NCI-H2171 (cell line): ENCODE measurements at regions not wholly inside any gene's neighbourhood (a gene's known extent, or its start where the extent isn't known, plus 50 kb on each side); places are given as distances from the start of the nearest gene placed in this dataset.

Experiments
- DNase-seq: peaks from one replicate; lab custom pipeline; 2025; lab: John Stamatoyannopoulos, UW

DNA sequence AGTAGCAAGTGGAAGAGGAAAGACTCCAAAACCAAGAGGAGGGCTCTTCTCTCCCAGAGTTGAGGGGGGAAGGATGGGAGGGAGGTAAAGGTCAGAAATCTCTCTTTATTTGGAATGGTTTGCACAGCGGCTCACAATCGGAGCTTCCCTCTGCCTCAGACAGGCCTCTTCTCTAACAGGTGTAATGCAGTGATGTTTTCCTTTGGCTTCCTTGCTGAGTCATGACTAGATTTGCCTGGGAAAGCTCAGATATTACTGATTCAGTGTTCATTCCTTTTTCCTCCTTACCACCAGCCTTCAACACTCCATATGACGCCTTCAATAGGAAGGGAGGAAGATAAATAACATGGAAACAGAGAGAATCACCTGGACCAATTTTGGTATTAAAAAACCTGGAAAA, 136.6 kb downstream of the RNF152 start:
- no peak for DNase-seq

DNA sequence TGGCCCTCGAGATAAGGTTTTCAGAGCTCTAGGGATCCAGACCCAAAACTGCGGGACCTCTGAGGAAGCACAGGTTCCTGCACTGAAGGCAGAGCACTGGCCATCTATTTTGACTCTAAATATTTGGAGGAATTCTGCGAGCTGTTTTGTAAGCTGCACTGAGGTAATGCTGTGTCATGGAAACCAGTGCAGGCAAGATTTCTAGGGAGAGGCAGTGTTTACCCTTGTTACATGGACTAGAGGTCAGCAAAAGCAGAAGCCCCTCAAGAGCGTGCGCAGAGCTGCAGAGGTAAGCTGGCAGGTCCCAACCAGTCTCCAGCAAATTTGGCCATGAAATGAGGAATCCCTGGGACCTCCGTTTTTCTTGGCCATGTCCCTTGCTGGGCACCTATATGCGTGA, 137.3 kb downstream of the RNF152 start:
- no peak for DNase-seq

DNA sequence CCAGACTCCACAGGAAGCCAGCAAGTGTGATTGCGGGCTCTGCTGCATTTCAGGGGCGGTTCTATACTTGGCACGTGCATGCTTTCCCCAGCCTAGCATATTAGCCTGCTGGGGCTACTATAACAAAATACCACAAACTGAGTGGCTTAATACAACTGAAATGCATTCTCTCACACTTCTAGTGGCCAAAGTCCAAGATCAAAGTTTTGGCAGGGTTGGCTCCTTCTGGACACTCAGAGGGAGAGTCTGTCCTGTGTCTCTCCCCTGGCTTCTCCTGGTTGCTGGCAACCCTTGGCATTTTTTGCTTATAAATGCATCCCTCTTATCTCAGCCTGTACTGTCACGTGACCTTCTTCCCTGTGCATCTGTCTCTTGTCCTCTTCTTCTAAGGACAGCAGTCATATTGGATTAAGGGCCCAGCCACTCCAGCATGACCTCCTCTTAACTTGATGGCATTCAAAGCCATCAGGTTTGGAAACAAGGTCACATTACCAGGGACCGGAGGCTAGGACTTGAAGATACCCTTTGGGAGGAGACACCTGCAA, 138.7 kb downstream of the RNF152 start:
- no peak for DNase-seq

DNA sequence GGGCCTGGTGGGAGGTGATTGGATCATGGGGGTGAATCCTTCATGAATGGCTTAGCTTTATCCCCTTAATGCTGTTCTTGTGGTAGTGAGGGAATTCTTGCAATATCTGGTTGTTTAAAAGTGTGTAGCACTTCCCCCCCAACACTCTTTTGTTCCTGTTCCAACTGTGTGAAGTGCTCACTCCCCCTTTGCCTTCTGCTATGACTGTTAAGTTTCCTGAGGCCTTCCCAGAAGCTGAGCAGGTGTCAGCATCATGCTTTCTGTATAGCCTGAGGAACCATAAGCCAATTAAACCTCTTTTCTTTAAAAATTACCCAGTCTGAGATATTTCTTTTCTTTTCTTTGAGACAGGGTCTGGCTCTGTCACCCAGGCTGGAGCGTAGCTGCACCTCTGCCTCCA, 139.4 kb downstream of the RNF152 start:
- DNase-seq = no peak

DNA sequence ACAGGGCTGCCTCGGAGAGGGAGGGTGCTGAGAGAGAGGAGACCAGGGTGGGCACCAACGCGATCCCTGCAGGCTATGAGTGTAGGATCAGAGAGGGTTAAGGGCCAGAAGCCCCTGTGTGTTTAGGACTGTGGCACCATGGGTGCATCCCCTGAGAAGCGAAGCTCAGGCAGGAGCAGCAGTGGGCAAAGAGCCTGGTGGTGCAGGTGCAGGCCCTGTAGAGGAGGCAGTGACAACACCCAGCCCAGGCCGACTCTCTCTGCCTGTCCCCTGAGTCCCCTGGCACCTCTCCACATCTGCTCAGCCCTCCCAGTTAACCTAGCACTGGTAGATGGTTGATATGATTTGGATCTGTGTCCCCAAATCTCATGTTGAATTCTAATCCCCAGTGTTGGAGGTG, 139.8 kb downstream of the RNF152 start:
- no peak for DNase-seq

DNA sequence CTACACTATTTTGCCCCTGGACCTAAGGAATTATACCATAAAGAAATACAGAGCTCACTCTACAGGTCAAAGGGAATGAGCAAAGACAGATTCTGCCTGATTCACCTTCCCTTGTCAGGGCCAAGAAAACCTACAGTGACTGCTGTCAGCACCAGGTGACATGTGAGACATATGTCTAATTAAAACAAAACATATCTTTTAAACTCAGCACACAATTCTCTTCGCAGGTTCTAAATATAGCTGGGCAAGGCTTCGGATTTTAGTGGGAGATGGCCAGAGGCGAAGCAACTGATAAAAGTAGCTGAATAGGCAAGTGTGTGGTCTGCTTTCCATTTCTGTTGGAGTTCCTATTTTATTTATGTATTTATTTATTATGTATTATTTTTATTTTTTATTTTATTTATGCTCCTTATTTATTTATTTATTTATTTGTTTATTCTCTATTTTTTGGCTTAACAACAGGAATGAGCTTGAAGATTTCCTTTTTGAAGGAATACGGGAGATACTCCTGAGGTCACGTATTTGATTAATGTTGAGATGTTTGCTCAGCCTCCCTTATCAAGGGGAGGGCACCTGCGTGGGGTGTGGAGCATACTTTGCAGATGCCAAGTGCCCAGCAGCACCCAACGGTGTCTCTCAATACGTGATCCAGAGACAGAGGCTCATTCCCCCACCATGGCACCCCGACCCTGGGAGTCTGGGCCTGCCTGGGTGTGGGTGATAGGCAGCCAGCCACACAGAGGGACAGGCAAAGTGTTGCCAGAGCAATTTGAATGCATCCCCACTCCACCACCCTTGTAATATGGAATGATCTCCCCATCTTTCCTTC, 141.8 kb downstream of the RNF152 start:
- DNase-seq = no peak

DNA sequence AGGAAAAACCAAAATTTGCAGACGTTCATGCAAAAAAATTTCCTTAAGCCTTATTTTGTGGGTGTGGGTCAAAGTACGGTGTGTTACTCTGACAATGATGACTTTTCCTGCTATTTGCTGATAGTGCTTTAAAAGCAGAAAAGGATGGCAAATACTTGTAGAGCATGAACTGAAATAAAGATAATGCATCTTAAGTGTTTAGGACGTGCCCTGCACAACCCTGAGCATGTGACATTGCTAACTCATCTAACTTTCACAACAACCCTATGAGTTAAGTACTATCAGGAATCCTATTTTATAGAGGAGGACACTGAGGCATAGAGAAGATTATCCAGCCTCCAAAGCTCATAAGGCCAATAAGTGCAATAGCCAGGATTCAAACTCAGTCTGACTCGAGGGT, 143.3 kb downstream of the RNF152 start:
- no peak for DNase-seq

DNA sequence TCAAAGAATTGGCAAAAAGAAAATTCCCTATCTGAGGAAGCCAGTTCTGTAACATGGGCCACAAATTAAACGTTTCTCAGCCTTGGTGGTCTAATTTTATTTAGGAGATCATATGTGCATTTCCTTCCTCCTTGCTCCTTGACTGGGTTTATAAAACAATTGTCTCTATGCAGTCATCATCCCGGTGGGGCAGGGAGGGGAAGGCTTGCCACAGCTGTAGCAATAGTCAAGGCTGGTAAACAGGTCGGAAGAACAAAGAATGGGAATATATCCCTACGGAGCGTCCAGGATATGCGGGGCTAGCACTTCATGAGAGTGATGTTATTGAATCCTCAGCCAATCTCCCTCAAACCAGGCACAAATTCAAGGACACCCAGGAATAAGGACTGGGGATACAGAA, 143.8 kb downstream of the RNF152 start:
- no peak for DNase-seq

DNA sequence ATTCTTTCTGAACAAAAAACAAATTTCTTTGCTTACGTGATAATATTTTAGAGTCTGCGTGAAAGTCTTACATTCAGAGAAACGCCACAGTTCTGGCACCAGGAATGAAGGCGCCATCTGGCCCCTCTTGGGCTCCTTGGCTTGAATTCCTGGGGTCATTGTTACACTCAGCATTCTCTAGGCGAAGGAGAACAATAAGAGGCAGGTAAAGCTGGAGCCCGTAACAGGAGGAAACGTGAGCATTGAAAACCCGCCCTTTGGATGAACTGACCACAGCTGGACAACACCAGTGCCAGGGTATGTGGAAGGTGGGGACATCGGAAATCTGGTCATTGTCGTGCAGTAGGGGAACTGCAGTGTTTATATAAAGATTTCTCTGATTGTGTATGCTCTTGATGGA, 144.8 kb downstream of the RNF152 start:
- no peak for DNase-seq

DNA sequence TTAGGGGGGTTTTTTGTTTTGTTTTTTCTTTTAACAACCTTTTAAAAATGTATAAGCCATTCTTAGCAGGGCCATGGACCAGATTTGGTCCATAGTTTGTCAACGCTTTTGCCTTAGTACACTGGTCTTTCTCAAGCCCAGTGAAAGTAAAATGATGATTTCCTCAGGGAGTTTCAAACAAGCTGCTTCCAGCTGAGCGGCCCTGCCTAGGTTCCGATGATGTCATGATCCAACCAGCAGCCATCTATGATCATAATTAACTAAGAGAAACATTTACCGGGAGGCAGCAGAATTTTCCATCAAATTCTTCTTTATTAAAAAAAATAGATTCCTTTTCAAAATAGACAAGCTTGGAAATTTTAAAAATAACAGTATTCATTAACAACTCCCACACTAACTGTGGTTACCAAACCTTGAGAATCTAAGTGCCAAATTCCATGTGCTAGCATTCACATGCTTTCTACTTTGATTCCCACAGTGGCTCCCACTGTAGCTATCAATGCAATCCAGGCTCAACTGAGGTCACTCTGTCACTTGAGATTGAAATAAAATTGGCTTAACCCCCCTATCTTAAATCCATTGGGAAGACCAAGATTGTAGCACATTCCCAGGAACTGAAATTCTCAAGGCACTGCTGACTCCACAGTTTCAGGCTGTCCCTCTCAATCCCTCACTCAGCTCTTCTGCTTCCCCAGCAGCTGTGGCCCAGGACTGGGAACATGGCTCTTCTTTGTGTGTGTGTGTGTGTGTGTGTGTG, 148.9 kb downstream of the RNF152 start:
- DNase-seq = no peak

DNA sequence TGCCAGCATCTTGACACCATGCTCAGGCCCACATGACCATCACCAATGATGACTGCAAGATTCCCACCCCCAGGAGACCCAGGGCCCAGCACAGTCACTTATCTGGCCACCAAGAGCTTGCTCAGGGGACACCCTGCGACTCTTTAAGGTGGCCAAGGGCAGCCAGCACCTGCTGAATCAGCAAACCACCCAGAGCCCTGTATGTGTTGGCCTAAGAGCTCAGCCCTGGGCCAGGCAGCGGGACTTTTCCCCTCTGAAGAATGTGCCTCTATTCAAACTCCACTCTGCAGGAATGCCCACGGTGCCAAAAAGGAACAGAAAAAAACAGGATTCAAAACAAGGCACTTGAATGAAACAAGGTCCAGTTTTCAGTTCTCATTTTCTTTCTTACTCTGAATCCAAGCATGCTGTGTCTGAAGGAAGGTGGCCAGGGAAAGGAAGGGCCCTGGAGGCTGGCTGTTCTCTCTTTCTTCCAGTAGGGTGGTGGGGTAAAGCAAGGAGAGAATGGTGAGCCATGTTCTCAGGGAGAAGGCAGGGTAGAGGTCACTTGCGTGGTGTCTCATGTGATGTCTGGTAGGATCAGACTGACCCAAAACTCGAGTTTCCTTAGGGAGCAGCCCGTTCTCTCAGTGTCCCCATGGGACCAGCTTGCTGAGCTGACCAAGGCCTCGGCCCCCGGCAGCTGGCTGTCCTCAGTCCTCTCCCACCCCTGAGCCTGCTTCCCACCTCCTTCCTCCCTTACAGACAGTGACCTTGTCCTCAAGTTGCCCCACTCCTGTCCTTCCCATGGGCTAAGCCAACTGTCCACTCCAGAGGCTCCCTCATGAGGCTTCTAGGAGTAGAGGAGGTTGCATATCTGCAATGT, 150.0 kb downstream of the RNF152 start:
- no peak for DNase-seq

DNA sequence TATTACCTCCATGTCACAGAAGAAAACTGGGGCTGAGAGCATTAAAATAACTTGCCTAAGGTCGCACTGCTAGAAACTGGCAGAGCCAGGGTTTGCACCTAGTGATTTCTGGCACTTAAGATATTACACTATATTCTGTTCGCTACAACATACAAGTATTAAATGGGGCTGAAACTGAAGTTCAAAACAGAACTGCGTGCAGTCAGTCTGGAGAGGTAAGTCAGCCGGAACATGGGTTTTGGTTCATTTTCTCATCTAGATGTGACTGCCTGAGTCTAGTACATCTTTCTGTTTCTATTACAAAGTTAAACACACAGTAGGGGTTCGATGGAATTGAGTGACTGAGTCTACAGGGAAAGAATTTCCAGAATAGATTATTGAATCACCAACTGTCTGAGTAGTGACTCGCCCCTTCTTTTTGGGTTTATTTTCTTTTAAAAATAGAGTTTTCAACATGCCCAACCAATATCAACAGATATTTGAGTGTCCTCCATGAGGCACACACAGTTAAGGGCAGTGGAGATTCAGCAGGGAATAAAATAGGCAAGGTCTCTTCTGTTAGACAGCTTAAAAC, 150.8 kb downstream of the RNF152 start:
- DNase-seq = no peak

DNA sequence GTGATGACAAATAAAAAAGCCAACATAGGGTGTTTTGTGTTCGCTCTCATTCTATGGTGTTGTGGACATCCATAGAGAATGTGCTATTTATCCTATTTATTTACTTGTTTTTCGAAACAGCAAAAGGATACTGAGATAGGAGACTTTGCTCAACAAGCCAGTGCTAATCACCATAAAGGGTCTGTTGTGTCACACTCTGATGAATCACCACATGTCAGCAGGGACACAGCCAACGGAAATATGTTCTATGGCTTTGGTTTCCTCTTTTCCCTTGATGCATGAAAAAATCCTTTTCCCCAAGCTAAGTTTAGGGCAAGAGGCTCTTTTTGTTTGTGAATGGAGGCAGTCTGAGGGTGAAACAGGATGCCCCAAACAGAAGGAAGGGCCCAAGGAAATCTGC, 154.3 kb downstream of the RNF152 start:
- no peak for DNase-seq

DNA sequence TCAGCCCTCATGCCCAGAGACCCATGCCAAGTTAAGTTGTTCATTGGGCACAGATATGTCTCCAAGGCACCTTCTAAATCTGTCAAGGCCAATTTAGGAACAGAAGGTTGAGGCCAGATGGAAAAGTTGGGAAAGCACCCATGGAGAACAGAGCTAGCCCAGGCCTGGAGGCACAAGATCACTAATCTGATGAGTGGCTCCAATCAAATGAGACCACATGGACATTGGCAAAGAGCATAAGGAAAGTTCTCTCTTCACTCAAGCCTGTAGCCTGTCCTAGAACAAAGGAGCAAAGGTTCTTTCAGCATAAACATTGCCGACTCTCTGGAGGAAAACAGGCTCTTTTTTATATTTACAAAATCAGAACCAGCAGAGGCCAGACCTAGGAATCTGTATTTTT, 154.8 kb downstream of the RNF152 start:
- no peak for DNase-seq

DNA sequence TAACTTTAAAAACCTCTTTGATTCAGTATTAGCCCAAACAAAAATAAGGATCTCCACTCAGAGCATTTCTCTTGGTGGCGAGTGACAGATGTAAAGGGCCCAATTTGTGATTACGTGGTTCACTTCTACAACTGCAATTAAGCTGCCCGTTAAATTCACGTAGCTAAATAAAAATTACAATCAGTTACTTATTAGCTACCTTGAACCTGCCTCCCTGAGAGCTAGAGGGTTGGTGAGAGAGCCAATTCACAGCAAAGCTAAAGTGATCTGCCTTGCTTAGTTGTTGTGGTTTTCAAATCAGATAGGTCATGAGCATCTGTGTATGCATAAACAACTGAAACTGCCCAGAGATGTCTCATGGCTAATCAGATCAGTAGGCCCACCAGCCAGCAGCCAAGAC, 156.7 kb downstream of the RNF152 start:
- DNase-seq = no peak

DNA sequence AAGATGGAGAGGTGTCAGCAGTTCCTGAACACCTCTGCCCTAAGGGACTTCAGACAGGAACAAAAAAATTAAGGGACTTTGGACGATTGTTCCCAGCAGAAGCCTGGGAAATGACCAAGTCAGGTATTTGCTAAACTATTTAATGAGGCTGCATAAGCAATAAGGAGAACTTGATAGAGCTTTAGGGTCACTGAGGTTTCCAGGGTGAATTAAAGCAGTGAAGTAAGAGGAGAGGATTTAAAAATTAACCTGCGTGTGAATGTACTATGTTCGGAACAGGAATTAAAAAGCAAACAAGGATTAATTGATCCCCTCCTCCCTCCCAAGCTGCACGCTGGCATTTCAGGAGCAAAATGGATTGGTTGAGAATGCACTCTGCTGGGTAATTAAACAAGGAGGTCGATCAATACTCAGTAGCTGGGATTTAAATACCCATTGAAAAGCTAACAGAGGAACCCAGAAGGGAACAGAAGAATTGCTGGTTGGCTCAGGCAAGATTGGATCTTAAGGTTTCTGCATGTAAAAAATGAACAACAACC, 157.2 kb downstream of the RNF152 start:
- no peak for DNase-seq

DNA sequence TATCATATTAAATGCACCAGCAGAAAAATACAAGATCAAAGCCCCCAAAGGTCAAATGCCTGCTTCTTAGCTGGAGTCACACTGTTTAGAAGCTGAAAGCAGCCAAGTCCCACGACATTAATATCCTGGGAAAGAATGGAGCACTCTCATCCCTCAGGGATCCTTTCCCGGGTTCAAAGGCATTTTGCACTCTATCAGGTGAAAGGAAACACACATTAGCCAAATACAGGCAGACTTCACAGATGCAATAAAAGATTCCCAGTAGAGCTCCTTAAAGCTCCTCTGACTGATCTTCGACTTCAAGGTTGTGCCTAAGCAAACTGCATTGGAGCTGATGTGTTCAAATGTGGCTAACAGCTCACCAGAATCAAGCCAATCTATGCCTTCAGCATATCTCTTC, 158.4 kb downstream of the RNF152 start:
- DNase-seq = no peak

DNA sequence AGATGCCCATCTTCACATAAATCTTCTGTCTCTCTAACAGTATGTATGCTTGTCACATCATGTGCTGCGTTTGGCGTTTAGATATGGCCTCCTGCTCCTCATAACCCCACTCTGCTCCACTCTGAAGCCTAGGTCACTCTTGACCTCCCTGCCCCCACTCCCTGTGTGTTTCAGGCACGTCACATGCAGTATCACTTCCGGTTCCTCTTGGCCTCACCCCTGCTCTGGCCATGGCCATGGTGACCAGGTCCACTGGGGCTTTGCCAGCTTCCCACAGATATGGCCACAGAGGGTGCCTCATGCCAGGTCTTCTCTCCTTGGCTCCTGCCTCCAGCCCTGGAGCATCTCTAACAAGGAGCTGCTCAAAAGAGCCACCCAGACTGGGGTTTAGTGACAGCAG, 160.0 kb downstream of the RNF152 start:
- no peak for DNase-seq

DNA sequence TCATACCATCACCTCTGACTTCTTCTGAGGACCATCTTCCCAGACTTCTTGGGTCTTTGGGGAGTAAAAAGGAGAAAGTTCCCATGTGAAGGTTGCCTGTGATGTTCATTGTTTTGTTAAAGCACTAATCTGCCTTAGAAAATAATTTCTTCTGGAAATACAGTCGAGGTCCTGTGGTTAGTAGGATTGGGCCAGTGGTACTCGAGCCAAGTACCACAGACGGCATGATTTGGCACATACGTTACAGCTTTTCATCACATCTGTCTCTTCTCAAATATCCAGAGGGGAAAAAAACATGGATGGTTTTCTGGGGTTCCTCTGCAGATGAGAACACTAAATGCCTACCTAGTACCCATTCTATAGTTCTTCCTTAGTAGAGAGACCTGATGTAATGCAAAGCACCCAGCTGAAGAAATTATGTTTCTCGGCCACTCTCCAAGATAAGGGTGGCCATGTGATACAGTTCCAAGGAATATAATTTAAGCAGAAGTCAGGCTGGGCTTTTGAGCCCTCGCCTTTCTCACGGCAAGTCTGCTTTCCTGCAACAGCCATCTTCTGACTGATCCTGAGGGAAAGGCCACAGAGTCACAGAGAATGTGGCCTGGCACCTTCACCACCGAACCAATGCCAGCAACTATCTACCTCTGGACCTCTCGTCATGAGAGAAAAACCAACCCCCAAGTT, 161.0 kb downstream of the RNF152 start:
- no peak for DNase-seq

DNA sequence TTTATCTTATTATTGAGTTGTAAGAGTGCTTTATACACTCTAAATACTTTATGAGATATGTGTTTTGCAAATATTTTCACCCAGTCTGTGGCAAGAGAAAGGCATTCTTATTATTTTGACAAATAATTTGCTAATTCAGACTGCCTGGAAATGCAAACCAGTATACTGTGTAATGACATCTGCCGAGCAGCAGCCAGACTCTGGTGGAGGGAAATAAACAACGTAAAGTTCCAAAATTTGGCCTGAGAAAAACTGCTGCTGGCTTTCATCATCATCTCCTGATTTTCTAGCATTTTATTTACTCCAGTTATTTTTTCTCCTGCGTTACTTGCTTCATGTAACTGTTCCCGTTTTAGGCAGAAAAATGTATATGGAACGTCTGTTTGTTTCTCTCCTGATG, 161.6 kb downstream of the RNF152 start:
- no peak for DNase-seq

DNA sequence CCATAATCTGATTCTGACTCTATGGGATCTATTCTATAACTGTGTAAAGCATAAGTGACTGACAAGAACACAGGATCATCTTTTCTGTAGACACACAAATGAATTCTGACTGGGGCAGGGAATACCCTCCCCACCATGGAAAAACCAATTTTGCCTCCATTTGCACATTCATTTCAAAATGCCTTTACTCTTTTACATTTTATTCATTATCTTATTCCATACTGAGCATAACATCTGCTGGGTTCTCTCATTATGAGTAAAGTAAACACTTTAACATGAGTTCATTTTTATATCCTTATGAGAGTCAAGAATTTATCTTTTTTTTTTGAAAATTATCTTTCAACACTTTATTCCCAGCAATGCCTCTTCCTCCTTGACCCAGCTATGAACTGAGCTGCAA, 163.5 kb downstream of the RNF152 start:
- DNase-seq = no peak
